NCI-H748 (cell line): ENCODE measurements at regions not wholly inside any gene's neighbourhood (a gene's known extent, or its start where the extent isn't known, plus 50 kb on each side); places are given as distances from the start of the nearest gene placed in this dataset.
"Not testable (repeated sequence)": the region's sequence is repeated elsewhere in the genome, so short reads cannot be mapped to it uniquely, and the experiment has no call there.

Experiments used
- DNase-seq: peaks from one replicate; lab custom pipeline; 2025; ENCODE audit not compliant: unreplicated experiment; lab: John Stamatoyannopoulos, UW

DNA sequence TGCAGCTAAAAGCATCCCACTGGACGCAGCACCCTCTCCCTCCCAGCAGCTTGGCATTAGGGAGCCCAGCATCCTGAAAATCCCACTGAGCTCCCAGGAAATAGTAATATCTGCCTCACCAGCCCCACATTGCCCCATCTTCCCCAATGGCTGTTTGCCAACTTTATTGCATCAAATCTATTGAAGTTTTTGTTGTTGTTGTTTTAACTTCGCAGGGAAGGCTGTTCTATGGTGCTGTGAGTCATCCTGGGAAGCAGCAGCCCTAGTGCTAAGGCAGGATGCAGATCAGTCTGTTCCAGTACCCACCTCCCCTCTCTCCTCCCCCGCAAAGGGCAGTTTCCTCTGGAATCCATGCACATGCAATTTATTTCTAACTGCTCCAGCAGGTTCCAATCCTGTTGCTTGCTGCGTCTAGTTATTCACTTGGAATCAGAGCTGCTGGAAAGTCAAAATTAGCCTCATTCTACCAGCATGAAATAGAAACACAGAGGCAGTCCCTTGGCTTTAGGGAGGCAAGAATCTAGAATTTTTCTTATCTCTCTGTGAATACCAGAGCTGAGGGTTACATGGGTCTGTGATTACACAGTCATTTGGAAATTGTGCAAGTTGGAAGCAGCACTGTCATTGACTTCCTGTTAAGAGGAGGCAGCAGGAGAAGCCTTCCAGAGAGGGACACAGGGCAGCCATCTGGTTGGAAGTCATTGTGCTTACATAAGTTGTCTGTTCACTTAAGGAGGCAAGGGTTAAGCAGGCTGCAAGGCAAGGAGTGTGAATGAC lies 115.9 kb upstream of the CACUL1 start:
- DNase-seq, result no peak

DNA sequence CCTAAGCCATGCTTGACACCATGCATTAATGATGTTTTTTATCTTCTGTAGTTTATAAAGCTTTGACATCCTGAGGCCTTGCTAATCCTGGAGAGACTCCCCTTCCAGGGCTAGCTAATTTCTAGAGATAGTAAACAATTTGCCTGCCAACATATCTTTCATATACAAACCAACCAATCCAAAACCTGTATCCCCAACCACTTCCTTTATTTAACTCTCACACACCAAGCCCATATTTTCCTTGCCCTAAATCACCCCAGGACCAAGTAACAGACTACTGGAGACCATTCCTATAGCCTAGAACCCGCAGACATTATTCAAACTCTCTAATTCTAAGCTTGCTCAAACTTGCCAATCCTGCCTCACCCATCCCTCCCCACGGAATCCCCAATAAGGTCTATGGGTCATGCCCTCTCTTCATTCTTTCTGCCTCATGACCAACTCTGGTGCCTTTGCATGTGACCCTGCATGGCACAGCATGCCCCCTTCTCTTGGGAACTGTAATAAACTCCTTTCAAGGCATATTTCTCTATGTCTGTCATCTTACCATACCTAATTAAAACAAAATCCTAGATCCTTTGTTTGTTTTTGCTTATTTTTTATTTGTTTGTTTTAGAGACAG lies 116.6 kb upstream of the CACUL1 start:
- DNase-seq, result no peak

GRCh38 chr10:118873091-118873737 lies 118.4 kb upstream of the CACUL1 start:
- DNase-seq, result no peak

DNA sequence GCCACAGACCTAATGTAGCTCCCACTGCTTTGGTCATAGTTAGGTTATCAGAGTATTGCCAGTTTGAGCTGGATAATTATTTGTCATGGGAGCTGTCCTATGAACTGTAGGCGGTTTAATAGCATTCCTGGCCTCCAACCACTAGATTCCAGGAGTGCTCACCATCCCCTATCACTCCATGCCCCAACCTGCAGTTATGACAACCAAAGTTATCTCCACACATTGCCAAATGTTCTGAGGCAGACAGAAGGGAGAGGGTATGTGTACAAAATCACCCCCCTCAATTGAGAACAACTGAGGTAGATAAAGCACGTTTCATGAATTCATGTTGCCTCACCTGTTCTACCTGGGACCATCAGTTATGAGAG lies 119.0 kb upstream of the CACUL1 start:
- no peak for DNase-seq

DNA sequence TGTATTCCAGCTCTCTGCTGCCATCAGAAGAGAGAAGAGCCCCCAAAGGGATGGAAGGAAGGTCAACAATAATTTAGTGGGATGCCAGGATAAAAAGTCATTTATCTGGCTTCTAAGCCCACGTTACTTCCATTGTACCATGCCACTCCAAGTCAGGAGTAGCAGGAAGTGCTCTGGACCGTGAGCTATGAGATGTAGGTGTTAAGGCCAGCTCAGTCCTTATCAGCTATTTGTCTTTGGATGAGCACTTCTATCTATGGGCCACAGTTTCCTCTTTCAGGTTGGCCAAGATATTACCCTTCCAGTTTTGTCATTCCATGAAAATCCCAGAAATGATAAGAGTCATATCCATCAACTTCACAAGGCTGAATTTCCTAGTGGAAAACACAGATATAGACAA lies 119.4 kb upstream of the CACUL1 start:
- no peak for DNase-seq

DNA sequence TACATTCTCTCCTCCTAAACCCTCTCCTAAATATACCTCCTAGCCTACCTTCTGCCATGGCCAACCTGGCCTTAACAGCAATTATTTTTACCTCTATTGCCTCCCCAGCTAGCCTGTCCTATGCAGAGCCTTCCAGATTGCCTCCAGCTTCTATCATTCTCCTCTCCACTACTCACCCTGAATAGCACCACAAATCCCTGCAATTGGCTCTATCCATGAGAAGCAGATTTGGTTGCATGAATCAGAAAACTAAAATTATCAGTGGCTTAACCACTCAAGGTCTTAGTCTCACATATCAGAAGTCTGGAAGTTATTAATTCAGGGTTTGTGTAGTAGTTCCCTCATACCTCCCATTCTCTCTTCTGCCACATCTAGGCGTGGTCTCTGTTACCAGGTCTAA lies 120.3 kb upstream of the CACUL1 start:
- DNase-seq, result no peak

DNA sequence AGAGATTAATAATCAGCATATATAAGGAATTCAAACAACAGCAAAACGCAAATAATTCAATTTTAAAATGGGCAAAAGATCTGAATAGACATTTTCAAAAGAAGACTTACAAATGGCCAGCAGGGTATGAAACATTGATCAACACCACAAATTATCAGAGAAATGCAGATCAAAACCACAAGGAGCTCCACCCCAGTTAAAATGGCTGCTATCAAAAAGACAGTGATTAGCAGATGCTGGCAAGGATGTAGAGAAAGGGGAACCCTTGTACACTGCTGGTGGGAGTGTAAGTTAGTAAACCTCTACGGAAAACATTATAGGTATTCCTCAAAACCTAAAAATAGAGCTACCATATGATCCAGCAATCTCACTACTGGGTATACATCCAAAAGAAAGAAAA lies 128.0 kb upstream of the CACUL1 start:
- DNase-seq, result no peak

DNA sequence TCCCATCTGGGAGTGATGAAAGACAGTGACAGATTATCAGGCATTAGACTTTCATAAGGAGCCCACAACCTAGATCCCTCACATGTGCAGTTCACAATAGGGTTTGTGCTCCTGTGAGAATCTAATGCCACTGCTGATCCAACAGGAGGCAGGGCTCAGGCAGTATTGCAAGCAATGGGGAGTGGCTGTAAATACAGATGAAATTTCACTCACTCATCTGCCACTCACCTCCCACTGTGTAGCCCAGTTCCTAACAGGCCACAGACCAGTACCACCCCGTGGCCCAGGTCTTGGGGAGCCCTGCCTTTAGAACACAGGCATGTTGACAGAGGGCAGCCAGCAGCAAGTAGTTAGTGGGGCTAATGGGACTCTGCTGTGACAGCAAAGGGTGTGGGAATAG lies 137.3 kb upstream of the NANOS1 start:
- no peak for DNase-seq

GRCh38 chr10:118894891-118895290 lies 134.6 kb upstream of the NANOS1 start:
- not testable (repeated sequence) for DNase-seq

GRCh38 chr10:118900617-118901016 lies 128.9 kb upstream of the NANOS1 start:
- no peak for DNase-seq

DNA sequence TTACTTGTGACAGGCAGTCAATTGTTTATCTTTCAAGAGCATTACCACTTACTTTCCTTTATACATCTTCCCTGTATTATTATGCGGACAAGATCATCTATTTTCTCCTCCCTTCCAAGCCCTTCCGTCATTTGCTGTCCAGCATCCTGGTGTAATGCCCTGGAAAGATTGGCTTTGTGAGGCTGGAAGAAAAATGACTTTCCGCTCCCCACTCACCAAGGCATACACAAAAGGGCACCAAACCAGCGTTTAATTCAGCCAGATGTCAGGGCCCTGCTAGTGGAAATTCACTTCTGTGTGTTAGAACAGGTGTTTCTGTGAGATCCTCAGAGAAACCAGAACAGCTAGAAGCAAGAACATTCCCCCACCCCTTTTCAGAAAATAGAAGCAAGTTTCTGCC lies 128.1 kb upstream of the NANOS1 start:
- DNase-seq, result no peak

- peak; percentile 24 for DNase-seq
Measured at GRCh38 chr10:118901906-118902305, 127.6 kb upstream of the NANOS1 start.

DNA sequence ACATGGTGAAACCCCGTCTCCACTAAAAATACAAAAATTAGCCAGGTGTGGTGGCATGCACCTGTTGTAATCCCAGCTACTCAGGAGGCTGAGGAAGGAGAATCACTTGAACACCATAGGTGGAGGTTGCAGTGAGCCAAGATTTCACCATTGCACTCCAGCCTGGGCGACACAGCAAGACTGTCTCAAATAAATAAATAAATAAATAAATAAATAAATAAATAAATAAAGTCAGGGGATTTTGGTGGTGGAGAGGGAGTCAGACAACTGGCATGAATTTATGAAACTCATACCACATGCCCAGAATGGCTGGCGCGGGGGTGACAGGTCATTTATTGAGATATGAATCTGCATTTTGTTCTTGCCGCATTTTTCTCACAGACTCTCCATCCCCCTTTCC lies 126.9 kb upstream of the NANOS1 start:
- not testable (repeated sequence) for DNase-seq

DNA sequence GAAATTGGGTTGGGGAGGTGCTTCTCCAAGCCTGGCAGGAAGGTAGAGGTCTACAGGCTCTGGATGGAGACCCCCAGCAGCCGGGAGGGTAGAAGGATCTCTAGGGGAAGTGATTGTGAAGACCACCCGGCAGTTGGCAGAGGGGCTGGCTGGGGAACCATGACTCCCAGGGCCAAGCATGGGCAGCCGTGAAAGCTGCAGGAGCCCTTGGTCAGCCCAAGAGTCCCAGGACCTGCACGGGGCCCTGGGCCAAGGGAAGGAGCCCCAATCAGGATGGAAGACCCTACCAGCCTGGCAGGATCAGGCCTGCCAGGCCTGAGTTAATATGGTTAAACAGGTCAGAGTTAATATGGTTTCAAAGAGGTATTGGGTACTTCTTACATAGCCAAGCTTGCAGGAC lies 126.3 kb upstream of the NANOS1 start:
- no peak for DNase-seq

GRCh38 chr10:118903691-118904090 lies 125.8 kb upstream of the NANOS1 start:
- DNase-seq, result no peak

DNA sequence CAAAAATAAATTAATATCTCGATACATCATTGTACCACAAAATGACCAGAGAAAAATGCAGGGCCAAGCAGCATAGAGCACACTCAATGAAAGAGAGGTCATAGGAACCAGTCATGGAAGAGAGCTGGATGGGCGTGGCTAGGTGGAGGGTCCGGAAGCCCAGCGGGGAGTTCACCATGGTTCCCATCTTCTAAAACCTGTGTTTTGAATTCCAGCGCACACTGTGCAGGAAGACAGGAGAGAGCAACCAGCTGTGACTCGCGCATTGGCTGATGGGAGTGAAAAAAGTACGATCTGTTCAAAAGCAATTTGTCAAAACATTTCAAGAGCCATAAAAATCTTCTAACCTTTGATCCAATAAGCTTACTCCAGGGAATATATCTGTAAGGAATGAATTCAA lies 125.2 kb upstream of the NANOS1 start:
- DNase-seq, result peak; percentile 23

- DNase-seq, result no peak
Measured at GRCh38 chr10:118907051-118907450, 122.5 kb upstream of the NANOS1 start.

DNA sequence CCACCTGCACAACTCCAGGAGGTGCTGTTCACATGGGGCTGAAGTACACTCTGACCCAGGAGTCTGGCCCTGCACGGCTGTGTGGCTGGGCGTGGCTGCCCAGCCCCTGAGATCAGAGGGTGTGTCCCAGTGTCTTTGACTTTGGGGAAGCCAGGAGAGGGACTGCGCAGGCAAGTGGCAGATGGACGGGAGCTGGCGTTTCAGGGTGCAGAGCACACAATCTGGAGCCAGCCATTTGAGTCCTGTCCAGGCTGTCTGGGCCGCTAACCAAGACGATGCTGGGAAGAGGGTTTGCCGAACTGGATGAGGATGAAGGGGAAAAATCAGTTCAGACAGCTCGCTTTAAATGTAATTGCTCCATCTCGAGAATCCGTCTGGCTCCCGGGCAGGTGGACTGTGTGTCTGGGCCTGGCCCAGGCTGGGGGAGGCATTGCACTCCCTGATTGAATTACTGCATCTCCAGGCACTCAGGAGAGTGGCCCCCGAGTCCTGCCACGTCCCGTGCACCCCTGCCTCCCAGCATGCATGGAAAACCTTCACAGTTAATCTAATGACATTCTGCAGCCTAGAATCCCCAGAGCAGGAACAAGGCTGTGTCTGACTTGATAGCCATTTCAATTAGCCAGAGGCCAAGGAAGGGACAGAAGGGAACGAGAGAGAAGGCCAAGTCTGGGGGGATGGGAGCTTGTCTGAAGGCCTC lies 120.8 kb upstream of the NANOS1 start:
- no peak for DNase-seq

GRCh38 chr10:118910702-118911101 lies 118.8 kb upstream of the NANOS1 start:
- no peak for DNase-seq

GRCh38 chr10:118911363-118911762 lies 118.2 kb upstream of the NANOS1 start:
- DNase-seq, result no peak

GRCh38 chr10:118912961-118913600 lies 116.4 kb upstream of the NANOS1 start:
- no peak for DNase-seq
